HEK293 (cell line): ENCODE measurements at regions not wholly inside any gene's neighbourhood (a gene's known extent, or its start where the extent isn't known, plus 50 kb on each side); places are given as distances from the start of the nearest gene placed in this dataset.

Source experiments
- CTCF ChIA-PET: fragments of 350-600 bp; formaldehyde crosslinking; extraction: SDS; loops from one replicate; lab custom pipeline; 2021; ENCODE audit warnings: antibody characterized with exemption; lab: Yijun Ruan, JAX
- POLR2A ChIA-PET: fragments of 300-600 bp; formaldehyde crosslinking; extraction: SDS; loops from one replicate; lab custom pipeline; 2020; ENCODE audit warnings: antibody characterized with exemption, inconsistent platforms; lab: Yijun Ruan, JAX
- H3K27ac ChIP-seq: fragments of 200-500 bp; sonication (Bioruptor generic); 2 replicates; pipeline ENCODE4 v1.5.1; 2014; ENCODE audit warnings: low read depth, low read length, control low read depth, inconsistent platforms; ENCODE audit errors: extremely low read depth
- H3K36me3 ChIP-seq, 2 experiments: fragments of 200-500 bp in 1 of 2; sonication (Bioruptor generic) in 1 of 2; 1 replicate in 1 of 2; 2 replicates in 1 of 2; pipeline ENCODE4 v1.5.1; 2014 to 2017; ENCODE audit warnings: inconsistent platforms in 2 of 2, low read length in 2 of 2; ENCODE audit not compliant: control insufficient read depth in 2 of 2, insufficient read depth in 1 of 2
- H3K4me1 ChIP-seq: fragments of 200-500 bp; sonication (Bioruptor generic); 2 replicates; pipeline ENCODE4 v1.5.1; 2014; ENCODE audit warnings: mild to moderate bottlenecking, low read length, inconsistent platforms; ENCODE audit not compliant: control insufficient read depth, insufficient read depth
- H3K4me3 ChIP-seq: 2 replicates; pipeline ENCODE4 v1.5.1; 2011; ENCODE audit warnings: low read depth, mild to moderate bottlenecking, control low read depth, low read length, moderate library complexity
- H3K9me3 ChIP-seq: fragments of 200-500 bp; sonication (Bioruptor generic); 2 replicates; pipeline ENCODE4 v1.5.1; 2014; ENCODE audit warnings: low read depth, low read length, inconsistent platforms; ENCODE audit not compliant: control insufficient read depth, insufficient read depth
- CTCF ChIP-seq: fragments of 450-650 bp; formaldehyde crosslinking; IDR thresholded peaks from 2 replicates; pipeline ENCODE4 v1.5.1; 2016; ENCODE audit warnings: missing biosample characterization, missing genetic modification characterization
- MEIS1 ChIP-seq: sonication (generic); formaldehyde crosslinking; IDR thresholded peaks from 2 replicates; pipeline ENCODE4 v1.8.1; 2022; ENCODE audit warnings: missing genetic modification reagents, mild to moderate bottlenecking, borderline replicate concordance
- OSR2 ChIP-seq: fragments of 450-650 bp; formaldehyde crosslinking; IDR thresholded peaks from 2 replicates; pipeline ENCODE4 v1.5.1; 2016; ENCODE audit warnings: missing biosample characterization, missing genetic modification characterization
- SCRT1 ChIP-seq: fragments of 450-650 bp; formaldehyde crosslinking; IDR thresholded peaks from 2 replicates; pipeline ENCODE4 v1.5.1; 2016; ENCODE audit warnings: missing biosample characterization, missing genetic modification characterization, borderline replicate concordance
- SCRT2 ChIP-seq: fragments of 450-650 bp; formaldehyde crosslinking; IDR thresholded peaks from 2 replicates; pipeline ENCODE4 v1.5.1; 2016; ENCODE audit warnings: missing biosample characterization, missing genetic modification characterization
- SP2 ChIP-seq: fragments of 450-650 bp; formaldehyde crosslinking; IDR thresholded peaks from 2 replicates; pipeline ENCODE4 v1.5.1; 2016; ENCODE audit warnings: missing biosample characterization, missing genetic modification characterization
- TRIM28 ChIP-seq: IDR thresholded peaks from 2 replicates; pipeline ENCODE4 v1.6.1; 2011; ENCODE audit warnings: low read length, control low read depth, borderline replicate concordance
- ZBTB17 ChIP-seq: fragments of 450-650 bp; formaldehyde crosslinking; IDR thresholded peaks from 2 replicates; pipeline ENCODE4 v1.5.1; 2016; ENCODE audit warnings: missing biosample characterization, missing genetic modification characterization
- ZBTB8A ChIP-seq: fragments of 450-650 bp; formaldehyde crosslinking; IDR thresholded peaks from 2 replicates; pipeline ENCODE4 v1.5.1; 2016; ENCODE audit warnings: missing biosample characterization, missing genetic modification characterization
- ZNF132 ChIP-seq: fragments of 450-650 bp; formaldehyde crosslinking; IDR thresholded peaks from 2 replicates; pipeline ENCODE4 v1.5.1; 2017; ENCODE audit warnings: missing biosample characterization, missing genetic modification characterization, borderline replicate concordance
- ZNF138 ChIP-seq: fragments of 450-650 bp; formaldehyde crosslinking; IDR thresholded peaks from 2 replicates; pipeline ENCODE4 v1.5.1; 2016; ENCODE audit warnings: missing biosample characterization, missing genetic modification characterization, borderline replicate concordance
- ZNF426 ChIP-seq: fragments of 450-650 bp; formaldehyde crosslinking; IDR thresholded peaks from 2 replicates; pipeline ENCODE4 v1.5.1; 2017; ENCODE audit warnings: missing biosample characterization, missing genetic modification characterization, mild to moderate bottlenecking, inconsistent platforms, moderate library complexity
- ZNF449 ChIP-seq: fragments of 450-650 bp; formaldehyde crosslinking; IDR thresholded peaks from 2 replicates; pipeline ENCODE4 v1.5.1; 2017; ENCODE audit warnings: missing biosample characterization, mild to moderate bottlenecking, missing genetic modification characterization, moderate library complexity
- ZNF513 ChIP-seq: fragments of 450-650 bp; IDR thresholded peaks from 2 replicates; pipeline ENCODE4 v1.5.1; 2018; ENCODE audit warnings: missing biosample characterization, missing genetic modification characterization
- ZNF600 ChIP-seq: fragments of 450-650 bp; formaldehyde crosslinking; IDR thresholded peaks from 2 replicates; pipeline ENCODE4 v1.5.1; 2016; ENCODE audit warnings: missing biosample characterization, missing genetic modification characterization
- ZNF654 ChIP-seq: fragments of 450-650 bp; formaldehyde crosslinking; IDR thresholded peaks from 2 replicates; pipeline ENCODE4 v1.5.1; 2016; ENCODE audit warnings: low read depth, missing biosample characterization, missing genetic modification characterization
- ZNF791 ChIP-seq: fragments of 450-650 bp; formaldehyde crosslinking; IDR thresholded peaks from 2 replicates; pipeline ENCODE4 v1.5.1; 2016; ENCODE audit warnings: missing biosample characterization, missing genetic modification characterization
- ZSCAN30 ChIP-seq: fragments of 450-650 bp; IDR thresholded peaks from 2 replicates; pipeline ENCODE4 v1.5.1; 2018; ENCODE audit warnings: missing biosample characterization, mild to moderate bottlenecking, missing genetic modification characterization, moderate library complexity

- no peaks in the 10 kb centered on the region for H3K9me3 ChIP-seq
- no peak overlapping the region for H3K4me3 ChIP-seq
- no peaks in the 10 kb centered on the region for H3K36me3 ChIP-seq
- no peak overlapping the region for H3K27ac ChIP-seq
- TF ChIP-seq ZNF138 (tag by site-specific recombination) = no peak
- peak; percentile 66; the same call in 1 of the 2 replicates for TF ChIP-seq ZNF449 (tag by site-specific recombination)
- TF ChIP-seq SCRT1 = peak; percentile 76
- TF ChIP-seq SCRT2 (tag by site-specific recombination) = peak; percentile 50; the same call in 1 of the 2 replicates
- ChIA-PET POLR2A (no interaction called here), CTCF (no interaction called here)
- no peaks in the 10 kb centered on the region; the same call in 1 of the 2 replicates for H3K4me1 ChIP-seq
Measured at GRCh38 chr15:47188758-47189507, 528.4 kb upstream of the SEMA6D start.

GRCh38 chr15:47194718-47195117, 522.6 kb upstream of the SEMA6D start:
- no peak overlapping the region for H3K4me3 ChIP-seq
- POLR2A ChIA-PET = no interaction called here
- 0 out of 2 replicates have a peak, but pooled peaks have one; percentile 53 for TF ChIP-seq SCRT2 (tag by site-specific recombination)
- no peak for TF ChIP-seq ZNF426 (tag by site-specific recombination)
- peak; percentile 36 for TF ChIP-seq ZNF654 (tag by site-specific recombination)
- TF ChIP-seq, all 188 proteins: peak for 2
- H3K36me3 ChIP-seq = no peaks in the 10 kb centered on the region
- CTCF ChIA-PET = interaction anchor here (0.7 to 4.4 kb wide), 3 partner anchors 458 to 872 kb away, joined by 3 to 36 read pairs (median 4); no protein-coding TSS in a partner anchor
- H3K9me3 ChIP-seq = no peaks in the 10 kb centered on the region
- no peaks in the 10 kb centered on the region; the same call in none of the 2 replicates for H3K4me1 ChIP-seq
- H3K27ac ChIP-seq = no peak overlapping the region

GRCh38 chr15:47196048-47196447, 521.3 kb upstream of the SEMA6D start:
- ChIA-PET CTCF (interaction anchor here (0.6 to 4.4 kb wide), 21 partner anchors 24 to 1924 kb away, joined by 3 to 36 read pairs (median 4); no protein-coding TSS in a partner anchor), POLR2A (interaction anchor here (0.7 kb wide), 2 partner anchors 178 to 753 kb away, joined by 3 read pairs; no protein-coding TSS in a partner anchor)
- no peak for TF ChIP-seq ZNF513 (tag by site-specific recombination)
- peak; percentile 83; the same call in 1 of the 2 replicates for TF ChIP-seq MEIS1 (CRISPR knock-in tag)
- peak; percentile 53 for TF ChIP-seq CTCF (tag by site-specific recombination)
- peak; percentile 67 for TF ChIP-seq ZBTB8A
- TF ChIP-seq ZNF600 (tag by site-specific recombination) = no peak
- TF ChIP-seq OSR2 = 0 out of 2 replicates have a peak, but pooled peaks have one; percentile 20
- peak; percentile 71; the same call in 1 of the 2 replicates for TF ChIP-seq ZSCAN30 (tag by site-specific recombination)
- TF ChIP-seq ZNF132 = no peak
- 0 out of 2 replicates have a peak, but pooled peaks have one; percentile 25 for TF ChIP-seq TRIM28
- TF ChIP-seq ZBTB17 (tag by site-specific recombination) = 0 out of 2 replicates have a peak, but pooled peaks have one; percentile 16
- TF ChIP-seq ZNF791 = no peak
- TF ChIP-seq SP2 = 0 out of 2 replicates have a peak, but pooled peaks have one; percentile 7
- TF ChIP-seq ZNF654 (tag by site-specific recombination) = peak; percentile 79
- no peak overlapping the region for H3K4me3 ChIP-seq
- no peak overlapping the region for H3K27ac ChIP-seq
- H3K36me3 ChIP-seq = no peaks in the 10 kb centered on the region
- H3K4me1 ChIP-seq = no peaks in the 10 kb centered on the region; the same call in 1 of the 2 replicates
- no peaks in the 10 kb centered on the region for H3K9me3 ChIP-seq
